Lower leg skin (tissue), 3 donors: ENCODE measurements at regions not wholly inside any gene's neighbourhood (a gene's known extent, or its start where the extent isn't known, plus 50 kb on each side); places are given as distances from the start of the nearest gene placed in this dataset.

Experiments used
- CTCF ChIP-seq, 3 donors: fragments of 450-650 bp; IDR thresholded peaks; one replicate each; pipeline ENCODE4 v1.5.1; 2016; ENCODE audit warnings: antibody characterized with exemption in 3 of 3, mild to moderate bottlenecking in 3 of 3, moderate library complexity in 2 of 3
- POLR2A ChIP-seq, 2 donors: fragments of 450-650 bp; IDR thresholded peaks; one replicate each; pipeline ENCODE4 v1.6.1; 2016 to 2017; ENCODE audit warnings: antibody characterized with exemption in 2 of 2, mild to moderate bottlenecking in 1 of 2, moderate library complexity in 1 of 2

- TF ChIP-seq CTCF (IDR thresholded peaks at IDR 0.05): no peak
- no peak for TF ChIP-seq POLR2A (IDR thresholded peaks at IDR 0.05)
These were observed 625.6 kb downstream of the AACS start for GRCh38 chr12:125690841-125691240.
